ENCODE measurements at regions not wholly inside any gene's neighbourhood (a gene's known extent, or its start where the extent isn't known, plus 50 kb on each side); places are given as distances from the start of the nearest gene placed in this dataset.

- Mint-ChIP-seq H3K4me1 (ENCODE audit: unreplicated experiment) (peaks cover 2% of the 10 kb centered on the region), H3K27me3 (ENCODE audit: unreplicated experiment) (no peaks in the 10 kb centered on the region), H3K36me3 (ENCODE audit: unreplicated experiment) (no peaks in the 10 kb centered on the region), H3K27ac (ENCODE audit: unreplicated experiment) (no peak overlapping the region), H3K9me3 (ENCODE audit: unreplicated experiment) (no peaks in the 10 kb centered on the region), H3K4me3 (ENCODE audit: unreplicated experiment) (no peak overlapping the region)
- TF ChIP-seq, protein P1, sequence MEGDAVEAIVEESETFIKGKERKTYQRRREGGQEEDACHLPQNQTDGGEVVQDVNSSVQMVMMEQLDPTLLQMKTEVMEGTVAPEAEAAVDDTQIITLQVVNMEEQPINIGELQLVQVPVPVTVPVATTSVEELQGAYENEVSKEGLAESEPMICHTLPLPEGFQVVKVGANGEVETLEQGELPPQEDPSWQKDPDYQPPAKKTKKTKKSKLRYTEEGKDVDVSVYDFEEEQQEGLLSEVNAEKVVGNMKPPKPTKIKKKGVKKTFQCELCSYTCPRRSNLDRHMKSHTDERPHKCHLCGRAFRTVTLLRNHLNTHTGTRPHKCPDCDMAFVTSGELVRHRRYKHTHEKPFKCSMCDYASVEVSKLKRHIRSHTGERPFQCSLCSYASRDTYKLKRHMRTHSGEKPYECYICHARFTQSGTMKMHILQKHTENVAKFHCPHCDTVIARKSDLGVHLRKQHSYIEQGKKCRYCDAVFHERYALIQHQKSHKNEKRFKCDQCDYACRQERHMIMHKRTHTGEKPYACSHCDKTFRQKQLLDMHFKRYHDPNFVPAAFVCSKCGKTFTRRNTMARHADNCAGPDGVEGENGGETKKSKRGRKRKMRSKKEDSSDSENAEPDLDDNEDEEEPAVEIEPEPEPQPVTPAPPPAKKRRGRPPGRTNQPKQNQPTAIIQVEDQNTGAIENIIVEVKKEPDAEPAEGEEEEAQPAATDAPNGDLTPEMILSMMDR (IDR thresholded peaks at IDR 0.05), result no peak
- DNase-seq (ENCODE audit: extremely low spot score, unreplicated experiment), result no peak
These were observed 51.4 kb upstream of the THBS1 start for GRCh38 chr15:39529457-39529856.

DNA sequence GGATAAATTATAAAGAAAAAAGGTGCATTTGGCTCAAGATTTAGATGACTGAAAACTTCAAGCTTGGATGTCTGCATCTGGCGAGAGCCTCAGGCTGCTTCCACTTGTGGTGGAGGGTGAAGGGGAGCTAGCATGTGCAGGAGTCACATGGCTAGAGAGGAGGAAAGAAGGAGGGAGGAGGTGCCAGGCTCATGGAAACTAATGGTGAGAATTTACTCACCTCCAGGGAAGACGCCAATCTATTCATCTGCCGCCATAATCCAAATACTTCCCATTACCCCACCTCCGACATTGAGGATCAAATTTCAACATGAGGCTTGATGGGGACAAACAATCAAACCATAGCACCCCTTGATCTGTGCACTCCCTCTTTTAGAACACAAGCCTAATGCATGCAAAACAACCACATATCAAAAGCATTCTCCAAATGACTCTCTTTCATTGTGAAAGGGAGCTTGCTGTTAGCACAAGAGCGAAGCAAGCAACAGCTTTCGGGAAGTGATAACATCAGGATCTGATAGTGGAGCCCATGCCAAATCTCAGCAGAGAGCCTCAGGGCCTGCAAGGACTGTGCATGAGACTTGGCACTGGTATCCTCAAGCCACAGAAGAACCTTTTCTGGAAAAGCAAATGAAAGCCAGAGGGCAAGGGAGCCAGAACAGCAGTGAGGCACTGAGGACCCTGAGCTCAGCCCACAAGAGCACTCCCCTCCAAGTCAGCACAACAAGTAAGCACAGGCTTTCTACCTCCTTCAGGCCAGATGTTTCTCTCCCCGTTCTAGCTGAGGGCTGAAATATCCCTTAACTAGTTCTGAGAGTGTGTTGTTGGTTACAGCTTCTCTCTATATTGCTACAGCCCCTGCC, 50.2 kb upstream of the THBS1 start:
- no peak overlapping the region for H3K27ac Mint-ChIP-seq (ENCODE audit: unreplicated experiment)

More for the DNA sequence above, 50.2 kb upstream of the THBS1 start:
- no peak for DNase-seq (ENCODE audit: extremely low spot score, unreplicated experiment)
- Mint-ChIP-seq H3K27me3 (ENCODE audit: unreplicated experiment) (no peaks in the 10 kb centered on the region), H3K4me3 (ENCODE audit: unreplicated experiment) (no peak overlapping the region), H3K4me1 (ENCODE audit: unreplicated experiment) (peaks cover 2% of the 10 kb centered on the region), H3K9me3 (ENCODE audit: unreplicated experiment) (no peaks in the 10 kb centered on the region), H3K36me3 (ENCODE audit: unreplicated experiment) (no peaks in the 10 kb centered on the region)
- TF ChIP-seq, protein P1 (IDR thresholded peaks at IDR 0.05), result no peak

All from osteocyte (in vitro differentiated cells).